ENCODE measurements at regions not wholly inside any gene's neighbourhood (a gene's known extent, or its start where the extent isn't known, plus 50 kb on each side); places are given as distances from the start of the nearest gene placed in this dataset.

- TF ChIP-seq CTCF (conservative IDR thresholded peaks at IDR 0.05; ENCODE audit: low read depth, low read length), result no peak
Observed at GRCh38 chr13:64289702-64290101, 2874.1 kb upstream of the PCDH20 start.

GRCh38 chr13:64283926-64284325, 2868.3 kb upstream of the PCDH20 start:
- no peak for DNase-seq (ENCODE audit: low read depth)
- TF ChIP-seq CTCF (conservative IDR thresholded peaks at IDR 0.05; ENCODE audit: low read depth, low read length), result no peak
- no peak overlapping the region for H3K4me3 ChIP-seq (ENCODE audit: low read depth, low read length)

More at GRCh38 chr13:64289702-64290101, 2874.1 kb upstream of the PCDH20 start:
- H3K4me3 ChIP-seq (ENCODE audit: low read depth, low read length), result no peak overlapping the region
- DNase-seq (ENCODE audit: low read depth), result peak; percentile 25

- H3K4me3 ChIP-seq (ENCODE audit: low read depth, low read length), result no peak overlapping the region
- no peak for DNase-seq (ENCODE audit: low read depth)
- no peak for TF ChIP-seq CTCF (conservative IDR thresholded peaks at IDR 0.05; ENCODE audit: low read depth, low read length)
Observed at GRCh38 chr13:64278493-64278892, 2862.8 kb upstream of the PCDH20 start.

- no peak for DNase-seq (ENCODE audit: low read depth)
- no peak overlapping the region for H3K4me3 ChIP-seq (ENCODE audit: low read depth, low read length)
- no peak for TF ChIP-seq CTCF (conservative IDR thresholded peaks at IDR 0.05; ENCODE audit: low read depth, low read length)
Observed at GRCh38 chr13:64277097-64277496, 2861.4 kb upstream of the PCDH20 start.

GRCh38 chr13:64276232-64276631, 2860.6 kb upstream of the PCDH20 start:
- no peak overlapping the region for H3K4me3 ChIP-seq (ENCODE audit: low read depth, low read length)
- no peak for TF ChIP-seq CTCF (conservative IDR thresholded peaks at IDR 0.05; ENCODE audit: low read depth, low read length)
- no peak for DNase-seq (ENCODE audit: low read depth)

- no peak for DNase-seq (ENCODE audit: low read depth)
- TF ChIP-seq CTCF (conservative IDR thresholded peaks at IDR 0.05; ENCODE audit: low read depth, low read length), result no peak
- H3K4me3 ChIP-seq (ENCODE audit: low read depth, low read length), result no peak overlapping the region
Observed at GRCh38 chr13:64274481-64275217, 2859.0 kb upstream of the PCDH20 start.

GRCh38 chr13:64273780-64274179, 2858.1 kb upstream of the PCDH20 start:
- H3K4me3 ChIP-seq (ENCODE audit: low read depth, low read length), result no peak overlapping the region
- no peak for DNase-seq (ENCODE audit: low read depth)
- no peak for TF ChIP-seq CTCF (conservative IDR thresholded peaks at IDR 0.05; ENCODE audit: low read depth, low read length)
